Lower leg skin (tissue), 4 donors: ENCODE measurements at regions not wholly inside any gene's neighbourhood (a gene's known extent, or its start where the extent isn't known, plus 50 kb on each side); places are given as distances from the start of the nearest gene placed in this dataset.

Source experiments
- DNase-seq, 2 donors: peaks; one replicate each; pipeline ENCODE4 v3.0.0-alpha.2; 2019; ENCODE audit warnings: low spot score in 2 of 2
- H3K4me3 ChIP-seq: fragments of 200-600 bp; sonication (generic); 2 replicates; pipeline ENCODE4 v1.5.1; 2017; ENCODE audit warnings: mild to moderate bottlenecking, low read depth; ENCODE audit not compliant: poor library complexity, severe bottlenecking
- CTCF ChIP-seq, 3 donors: fragments of 450-650 bp; IDR thresholded peaks; one replicate each; pipeline ENCODE4 v1.5.1; 2016; ENCODE audit warnings: antibody characterized with exemption in 3 of 3, mild to moderate bottlenecking in 3 of 3, moderate library complexity in 2 of 3
- POLR2A ChIP-seq, 2 donors: fragments of 450-650 bp; IDR thresholded peaks; one replicate each; pipeline ENCODE4 v1.6.1; 2016 to 2017; ENCODE audit warnings: antibody characterized with exemption in 2 of 2, mild to moderate bottlenecking in 1 of 2, moderate library complexity in 1 of 2
- WGBS, 2 donors: methylation state at CpG; one replicate each; pipeline ENCODE4 v1.1.5; 2018; 5-methylcytosine and 5-hydroxymethylcytosine counted together
- intact Hi-C: fragments of 100-400 bp; cut with DNase I; formaldehyde crosslinking; loops from one replicate; pipeline ENCODE4 v1.15.0; 2023; ENCODE audit warnings: low total_unique reads

DNA sequence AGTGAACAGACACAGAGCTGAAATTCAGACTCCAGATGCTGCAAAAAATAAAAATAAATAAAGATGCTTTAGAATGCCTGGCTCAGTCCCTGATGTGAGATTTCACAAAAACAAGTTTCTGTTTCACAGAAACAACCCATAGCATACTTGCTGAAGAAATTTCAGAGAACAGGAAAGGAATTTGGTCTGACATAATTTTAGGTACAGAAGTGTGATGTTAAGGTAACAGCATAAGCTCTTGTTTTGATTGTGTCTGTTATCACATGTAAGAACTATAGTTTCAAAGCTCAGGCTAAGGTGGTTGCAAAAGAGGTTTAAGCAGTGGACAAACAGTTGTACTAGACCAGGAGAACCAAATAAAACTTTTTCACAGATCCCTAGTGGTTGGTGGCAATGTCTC is 152.1 kb downstream of the PTGER3 start:
- DNase-seq: no peak
- TF ChIP-seq CTCF (IDR thresholded peaks at IDR 0.05): no peak
- TF ChIP-seq POLR2A (IDR thresholded peaks at IDR 0.05): no peak
- intact Hi-C loops: no loop called here
- H3K4me3 ChIP-seq: no peak overlapping the region

GRCh38 chr1:70896224-70896623 is 151.4 kb downstream of the PTGER3 start:
- intact Hi-C loops: no loop called here
- WGBS, 2 donors: 77% methylated on average over 1 of the region's 1 CpG
- no peak overlapping the region for H3K4me3 ChIP-seq
- DNase-seq: no peak
- TF ChIP-seq POLR2A (IDR thresholded peaks at IDR 0.05) (no peak), CTCF (IDR thresholded peaks at IDR 0.05) (no peak)

- no peak for DNase-seq
- intact Hi-C loops: no loop called here
- 65 to 71% methylated on average over 4 of the region's 4 CpGs for WGBS, 2 donors
- no peak for TF ChIP-seq CTCF (IDR thresholded peaks at IDR 0.05)
- TF ChIP-seq POLR2A (IDR thresholded peaks at IDR 0.05): no peak
- no peak overlapping the region for H3K4me3 ChIP-seq
Measured at GRCh38 chr1:70897273-70897672, 150.3 kb downstream of the PTGER3 start.

GRCh38 chr1:70899735-70900134 is 147.9 kb downstream of the PTGER3 start:
- TF ChIP-seq CTCF (IDR thresholded peaks at IDR 0.05) (no peak), POLR2A (IDR thresholded peaks at IDR 0.05) (no peak)
- intact Hi-C loops: no loop called here
- H3K4me3 ChIP-seq: no peak overlapping the region
- DNase-seq: no peak

DNA sequence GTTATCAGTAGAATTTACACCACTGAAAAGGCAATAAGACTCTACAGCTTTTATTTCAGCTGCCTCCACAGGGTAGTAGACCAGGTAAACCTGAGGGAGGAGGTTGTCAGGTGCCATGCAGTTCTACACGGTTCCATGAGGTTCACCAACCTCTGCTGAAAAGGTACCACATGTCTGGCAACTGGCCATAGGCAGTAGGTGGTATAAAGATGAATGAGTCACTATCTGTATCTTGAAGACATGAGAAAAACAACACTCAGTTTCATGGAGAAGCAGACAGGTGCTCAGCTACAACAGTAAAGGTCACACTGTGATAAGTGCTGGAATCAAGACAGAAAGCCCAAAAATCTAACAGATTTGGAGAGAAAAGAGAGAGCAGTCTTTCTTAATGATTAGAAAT is 145.4 kb downstream of the PTGER3 start:
- 25 to 38% methylated on average over 1 of the region's 1 CpG for WGBS, 2 donors
- no peak for DNase-seq

More for the DNA sequence above, 145.4 kb downstream of the PTGER3 start:
- no peak for TF ChIP-seq CTCF (IDR thresholded peaks at IDR 0.05)
- no peak for TF ChIP-seq POLR2A (IDR thresholded peaks at IDR 0.05)
- intact Hi-C loops: no loop called here
- no peak overlapping the region for H3K4me3 ChIP-seq
